HG02610 (cell line): ENCODE measurements at regions not wholly inside any gene's neighbourhood (a gene's known extent, or its start where the extent isn't known, plus 50 kb on each side); places are given as distances from the start of the nearest gene placed in this dataset.

Experiments used
- ATAC-seq: cut with Tn5 transposase; IDR thresholded peaks from one replicate; pipeline ENCODE4 v1.9.1; 2021; ENCODE audit warnings: mild to moderate bottlenecking, moderate library complexity; ENCODE audit not compliant: unreplicated experiment

- ATAC-seq: no peak
These were observed 76.8 kb upstream of the EPC2 start for GRCh38 chr2:148567716-148568115.

DNA sequence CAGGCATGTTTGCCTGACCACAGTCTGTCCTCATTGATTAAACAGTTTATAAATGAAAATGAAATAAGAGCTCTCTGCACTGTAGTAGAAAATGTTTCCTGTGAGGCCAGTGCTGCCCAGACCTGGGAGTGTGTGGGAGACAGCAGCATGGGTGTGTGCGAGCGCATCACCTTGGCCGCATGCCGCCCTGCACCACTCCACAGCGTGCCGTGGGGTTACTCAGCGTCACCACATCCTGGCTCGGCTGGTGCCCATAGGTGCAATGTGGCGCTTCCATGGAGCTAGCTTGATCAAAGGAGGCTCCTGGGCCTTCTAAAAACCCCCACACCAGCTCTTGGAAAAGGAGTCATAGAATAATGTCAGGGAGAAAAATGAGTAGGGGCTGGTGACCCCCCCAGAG lies 76.0 kb upstream of the EPC2 start:
- ATAC-seq: no peak

DNA sequence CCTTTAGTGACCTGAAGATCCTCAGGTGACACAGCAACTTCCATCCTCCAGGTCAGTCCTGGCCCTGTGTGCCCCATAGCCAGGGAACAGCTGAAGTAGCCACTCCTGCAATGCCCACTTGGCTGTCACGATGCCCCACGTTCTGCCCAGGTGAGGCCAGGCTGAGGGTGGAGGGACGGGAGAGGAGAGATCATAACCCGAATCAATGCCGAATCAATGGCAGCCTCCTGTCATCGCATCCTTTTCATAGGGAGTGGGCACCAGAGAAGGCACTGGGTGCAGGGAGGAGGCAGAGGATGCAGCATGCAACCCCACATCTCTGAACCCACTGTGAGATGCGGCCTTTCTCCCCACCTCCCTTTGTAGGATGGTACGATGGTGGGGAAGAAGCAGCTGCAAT lies 75.3 kb upstream of the EPC2 start:
- ATAC-seq: no peak

- ATAC-seq: no peak
These were observed 73.6 kb upstream of the EPC2 start for GRCh38 chr2:148570989-148571388.

- ATAC-seq: no peak
These were observed 66.6 kb upstream of the EPC2 start for GRCh38 chr2:148577845-148578492.

GRCh38 chr2:148578493-148578884 lies 66.1 kb upstream of the EPC2 start:
- peak; percentile 49 for ATAC-seq

DNA sequence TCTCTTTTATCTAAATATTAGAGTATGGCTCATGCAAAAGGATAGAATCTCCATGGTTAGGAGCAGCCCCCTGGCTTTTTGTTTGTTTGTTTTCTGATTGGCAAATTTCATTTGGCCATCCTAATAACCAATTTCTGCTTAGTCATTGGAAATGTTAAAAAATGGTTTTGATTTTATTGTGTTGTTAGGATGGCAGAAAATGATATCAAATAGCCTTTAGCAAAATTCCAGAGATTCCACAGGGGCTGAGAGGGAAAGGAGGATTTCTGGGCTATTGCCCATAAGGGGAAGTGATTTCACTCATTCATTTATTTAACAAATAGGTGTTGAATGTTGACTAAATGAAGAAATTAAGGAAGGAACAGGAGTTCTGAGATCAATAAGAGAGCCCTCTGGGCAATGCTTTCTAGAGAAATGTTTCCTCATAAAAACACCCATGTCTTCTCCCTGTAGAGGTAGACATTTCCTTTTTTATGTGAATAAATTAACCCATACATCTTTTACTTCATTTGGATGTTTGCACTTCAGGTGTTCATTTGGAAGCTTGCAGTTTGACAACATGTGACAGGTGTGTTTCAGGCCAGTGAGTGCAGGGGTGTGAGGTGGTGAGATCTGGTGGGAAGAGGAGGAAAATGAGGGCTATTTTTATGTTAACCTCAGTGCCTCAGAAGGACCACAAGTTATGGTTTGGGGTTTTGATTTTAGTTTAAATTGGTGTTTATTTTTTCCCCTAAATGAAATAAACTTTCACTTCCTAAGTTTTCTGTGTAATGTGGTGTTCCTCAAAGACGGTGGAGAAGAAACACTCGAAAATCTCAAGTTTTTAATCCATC lies 61.7 kb upstream of the EPC2 start:
- peak; percentile 68 for ATAC-seq

- ATAC-seq: no peak
These were observed 58.9 kb upstream of the EPC2 start for GRCh38 chr2:148585696-148586095.

DNA sequence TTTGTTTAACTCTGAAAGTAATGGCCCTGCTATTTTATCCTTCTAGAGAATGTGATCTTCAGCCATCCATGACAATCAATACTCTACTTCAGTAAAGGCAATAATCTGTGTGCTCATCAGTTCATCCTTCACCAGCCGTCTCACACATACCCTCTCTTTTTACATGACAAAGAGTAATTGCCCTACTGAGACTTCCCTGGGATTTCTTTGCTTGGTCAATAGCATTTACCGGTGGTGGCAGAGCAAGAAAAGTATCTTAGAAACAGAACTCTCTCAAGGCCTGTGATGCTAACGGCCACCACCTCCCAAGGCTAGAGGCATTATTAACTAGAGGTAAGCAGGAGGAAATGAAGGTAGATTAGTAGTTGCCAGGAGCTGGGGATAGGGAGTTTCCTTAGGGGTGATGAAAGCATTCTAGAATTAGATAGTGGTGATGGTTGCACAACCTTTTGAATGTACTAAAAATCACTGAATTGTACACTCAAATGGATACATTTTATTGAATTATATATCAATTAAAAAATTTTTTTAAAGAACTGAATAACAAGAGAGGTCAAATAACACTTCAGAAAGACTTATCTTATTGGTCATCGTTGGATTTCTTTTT lies 57.9 kb upstream of the EPC2 start:
- no peak for ATAC-seq

DNA sequence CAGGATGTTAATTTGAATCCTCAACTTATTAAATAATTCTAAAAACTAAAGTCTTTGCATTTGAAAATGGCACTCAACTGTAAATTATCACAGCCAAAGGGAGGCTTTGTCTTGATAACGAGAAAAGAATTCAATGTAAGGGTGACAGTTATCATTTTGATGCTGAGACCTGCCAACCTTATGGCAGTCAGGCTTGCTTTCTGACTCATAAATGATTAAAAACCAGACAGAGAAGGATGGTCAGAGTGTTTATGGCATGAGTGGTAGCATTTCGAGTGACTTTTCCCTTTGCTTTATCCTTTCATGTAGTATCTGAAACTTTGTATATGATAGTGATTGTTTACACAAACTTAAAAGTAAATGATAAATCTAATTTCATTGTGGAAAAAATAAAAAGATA lies 53.9 kb upstream of the EPC2 start:
- peak; percentile 75 for ATAC-seq

DNA sequence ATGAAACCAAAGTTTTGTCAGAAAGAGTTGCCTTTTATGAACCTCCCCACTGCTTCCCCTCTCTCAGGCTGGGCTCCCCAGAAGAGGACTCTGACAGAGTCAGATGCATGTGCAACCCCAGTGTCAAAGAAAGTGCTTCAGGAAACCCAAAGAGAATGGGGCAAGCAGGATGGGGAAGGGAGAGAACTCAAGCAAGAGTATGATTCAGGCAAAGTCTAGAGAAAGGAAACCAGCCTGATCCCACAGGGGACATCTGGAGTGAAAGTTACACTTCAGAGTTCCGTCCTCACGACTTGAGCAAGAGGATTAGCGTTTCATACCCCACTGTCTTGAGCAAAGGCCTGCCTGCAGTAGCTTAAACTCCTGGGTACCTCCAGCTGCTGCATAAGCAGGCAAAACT lies 51.8 kb upstream of the EPC2 start:
- ATAC-seq: no peak

GRCh38 chr2:148593421-148593820 lies 51.1 kb upstream of the EPC2 start:
- no peak for ATAC-seq

DNA sequence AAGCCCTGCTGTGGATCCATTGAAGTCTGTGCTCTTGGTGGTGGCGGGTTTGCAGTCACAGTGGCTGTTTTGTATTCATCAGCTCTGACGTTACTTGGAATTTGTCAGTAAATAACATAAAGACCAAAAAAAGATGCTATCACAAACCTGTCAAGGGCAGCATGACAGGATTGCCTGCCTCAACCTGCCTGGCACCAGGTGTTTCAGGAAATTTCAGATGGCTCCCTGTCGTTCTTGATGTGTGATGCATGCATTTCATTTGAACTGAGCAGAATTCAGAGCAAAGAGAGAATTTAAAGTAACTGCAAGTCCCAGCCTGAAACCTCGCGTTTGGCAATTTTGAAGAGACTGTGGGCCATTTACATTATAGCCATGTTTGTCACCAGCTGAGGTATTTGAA lies 50.3 kb upstream of the EPC2 start:
- ATAC-seq: no peak
